ENCODE measurements at regions not wholly inside any gene's neighbourhood (a gene's known extent, or its start where the extent isn't known, plus 50 kb on each side); places are given as distances from the start of the nearest gene placed in this dataset.

DNA sequence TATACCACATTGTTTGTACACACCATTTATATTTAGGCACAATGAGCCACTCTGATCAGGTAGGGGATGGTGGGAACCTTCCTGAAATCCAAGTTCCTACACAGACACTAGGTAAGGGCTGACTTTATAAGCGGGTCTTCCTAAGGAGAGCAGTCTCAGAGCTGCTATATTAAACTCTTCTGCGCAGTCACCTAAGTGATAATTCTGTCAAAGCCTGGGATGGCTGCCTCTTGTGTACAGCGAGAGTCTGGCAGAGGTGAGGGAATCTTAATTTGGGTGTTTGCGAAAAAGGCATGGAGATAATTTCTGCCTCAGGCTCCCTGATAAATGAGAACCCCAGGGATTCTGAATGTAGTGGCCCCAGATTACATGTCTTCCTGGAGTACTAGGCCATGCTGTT lies 113.1 kb downstream of the EDEM1 start:
- 80% methylated on average over 4 of the region's 4 CpGs for WGBS (ENCODE audit: low lambda C conversion rate)
- Histone ChIP-seq H3K36me3 (replicated peaks in 1 of 2; ENCODE audit: control insufficient read depth in 1 of 2, insufficient read depth in 2 of 2, low read length in 2 of 2) (no peaks in the 10 kb centered on the region), H3K4me1 (ENCODE audit: insufficient read depth, low read length) (0 out of 2 replicates have a peak, but pooled peaks cover 7% of the 10 kb centered on the region), H4K20me1 (ENCODE audit: insufficient read depth, low read length) (no peaks in the 10 kb centered on the region), H3K4me2 (ENCODE audit: low read depth, low read length) (no peak overlapping the region), H3K79me2 (ENCODE audit: insufficient read depth, low read length) (no peaks in the 10 kb centered on the region), H3K9ac (ENCODE audit: insufficient read depth, low read depth, low read length) (no peak overlapping the region), H3K27me3 (ENCODE audit: control insufficient read depth in 1 of 2, insufficient read depth in 2 of 2, low read length in 2 of 2) (0 out of 5 replicates have a peak, but pooled peaks cover 0 to 3% of the 10 kb centered on the region in 2 experiments), H2AFZ (ENCODE audit: low read length) (no peak overlapping the region), H3K27ac (ENCODE audit: extremely low read length, insufficient read depth, low read length) (no peak overlapping the region), H3K4me3 (replicated peaks in 1 of 3; ENCODE audit: insufficient read depth in 1 of 3, low read depth in 2 of 3, low read length in 3 of 3) (no peak overlapping the region), H3K9me3 (ENCODE audit: low read length) (no peaks in the 10 kb centered on the region)
- no peak for ATAC-seq
- intact Hi-C loops (cut with micrococcal nuclease; ENCODE audit: unreplicated experiment), result loop anchor here (10.0 kb wide), 1 partner anchor 434 kb away; no protein-coding TSS in a partner anchor
- in situ Hi-C loops (cut with HindIII; ENCODE audit: extremely low pct_ligation_motif_present, low pct_unique_long_range_greater_than_20kb), result no loop called here
- BruUV-seq (replicated peaks), result no TSS peak
- POLR2A ChIA-PET, result no interaction called here
- TF ChIP-seq SAFB2 (CRISPR knock-in tag; IDR thresholded peaks at IDR 0.05; ENCODE audit: borderline replicate concordance, low read depth) (no peak), SMAD9 (CRISPR knock-in tag; IDR thresholded peaks at IDR 0.05) (no peak), RCOR2 (CRISPR knock-in tag; IDR thresholded peaks at IDR 0.05) (no peak), ZNF160 (CRISPR knock-in tag; IDR thresholded peaks at IDR 0.05) (no peak), MED13 (CRISPR knock-in tag; IDR thresholded peaks at IDR 0.05) (no peak), KAT8 (CRISPR knock-in tag; IDR thresholded peaks at IDR 0.05) (no peak), BHLHE40 (IDR thresholded peaks at IDR 0.05; ENCODE audit: low read length) (no peak), ZNF546 (CRISPR knock-in tag; conservative IDR thresholded peaks at IDR 0.05) (no peak), ZNF138 (CRISPR knock-in tag; IDR thresholded peaks at IDR 0.05; ENCODE audit: low read depth) (no peak), MEF2D (CRISPR knock-in tag; IDR thresholded peaks at IDR 0.05) (no peak), ZNF776 (CRISPR knock-in tag; IDR thresholded peaks at IDR 0.05) (no peak), PITX1 (CRISPR knock-in tag; IDR thresholded peaks at IDR 0.05) (no peak), ZNF891 (CRISPR knock-in tag; IDR thresholded peaks at IDR 0.05) (no peak)
- TF ChIP-seq, protein P1, sequence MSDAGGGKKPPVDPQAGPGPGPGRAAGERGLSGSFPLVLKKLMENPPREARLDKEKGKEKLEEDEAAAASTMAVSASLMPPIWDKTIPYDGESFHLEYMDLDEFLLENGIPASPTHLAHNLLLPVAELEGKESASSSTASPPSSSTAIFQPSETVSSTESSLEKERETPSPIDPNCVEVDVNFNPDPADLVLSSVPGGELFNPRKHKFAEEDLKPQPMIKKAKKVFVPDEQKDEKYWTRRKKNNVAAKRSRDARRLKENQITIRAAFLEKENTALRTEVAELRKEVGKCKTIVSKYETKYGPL (CRISPR knock-in tag; IDR thresholded peaks at IDR 0.05), result no peak
- TF ChIP-seq, protein P2, sequence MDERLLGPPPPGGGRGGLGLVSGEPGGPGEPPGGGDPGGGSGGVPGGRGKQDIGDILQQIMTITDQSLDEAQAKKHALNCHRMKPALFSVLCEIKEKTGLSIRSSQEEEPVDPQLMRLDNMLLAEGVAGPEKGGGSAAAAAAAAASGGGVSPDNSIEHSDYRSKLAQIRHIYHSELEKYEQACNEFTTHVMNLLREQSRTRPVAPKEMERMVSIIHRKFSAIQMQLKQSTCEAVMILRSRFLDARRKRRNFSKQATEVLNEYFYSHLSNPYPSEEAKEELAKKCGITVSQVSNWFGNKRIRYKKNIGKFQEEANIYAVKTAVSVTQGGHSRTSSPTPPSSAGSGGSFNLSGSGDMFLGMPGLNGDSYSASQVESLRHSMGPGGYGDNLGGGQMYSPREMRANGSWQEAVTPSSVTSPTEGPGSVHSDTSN (CRISPR knock-in tag; IDR thresholded peaks at IDR 0.05), result no peak
- TF ChIP-seq, protein P3, sequence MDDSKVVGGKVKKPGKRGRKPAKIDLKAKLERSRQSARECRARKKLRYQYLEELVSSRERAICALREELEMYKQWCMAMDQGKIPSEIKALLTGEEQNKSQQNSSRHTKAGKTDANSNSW (CRISPR knock-in tag; IDR thresholded peaks at IDR 0.05; ENCODE audit: borderline replicate concordance), result no peak
- TF ChIP-seq, protein P4, sequence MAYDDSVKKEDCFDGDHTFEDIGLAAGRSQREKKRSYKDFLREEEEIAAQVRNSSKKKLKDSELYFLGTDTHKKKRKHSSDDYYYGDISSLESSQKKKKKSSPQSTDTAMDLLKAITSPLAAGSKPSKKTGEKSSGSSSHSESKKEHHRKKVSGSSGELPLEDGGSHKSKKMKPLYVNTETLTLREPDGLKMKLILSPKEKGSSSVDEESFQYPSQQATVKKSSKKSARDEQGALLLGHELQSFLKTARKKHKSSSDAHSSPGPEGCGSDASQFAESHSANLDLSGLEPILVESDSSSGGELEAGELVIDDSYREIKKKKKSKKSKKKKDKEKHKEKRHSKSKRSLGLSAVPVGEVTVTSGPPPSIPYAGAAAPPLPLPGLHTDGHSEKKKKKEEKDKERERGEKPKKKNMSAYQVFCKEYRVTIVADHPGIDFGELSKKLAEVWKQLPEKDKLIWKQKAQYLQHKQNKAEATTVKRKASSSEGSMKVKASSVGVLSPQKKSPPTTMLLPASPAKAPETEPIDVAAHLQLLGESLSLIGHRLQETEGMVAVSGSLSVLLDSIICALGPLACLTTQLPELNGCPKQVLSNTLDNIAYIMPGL (CRISPR knock-in tag; IDR thresholded peaks at IDR 0.05; ENCODE audit: borderline replicate concordance in 1 of 2, low read depth in 1 of 2), result no peak
- TF ChIP-seq, protein P5, sequence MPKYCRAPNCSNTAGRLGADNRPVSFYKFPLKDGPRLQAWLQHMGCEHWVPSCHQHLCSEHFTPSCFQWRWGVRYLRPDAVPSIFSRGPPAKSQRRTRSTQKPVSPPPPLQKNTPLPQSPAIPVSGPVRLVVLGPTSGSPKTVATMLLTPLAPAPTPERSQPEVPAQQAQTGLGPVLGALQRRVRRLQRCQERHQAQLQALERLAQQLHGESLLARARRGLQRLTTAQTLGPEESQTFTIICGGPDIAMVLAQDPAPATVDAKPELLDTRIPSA (CRISPR knock-in tag; IDR thresholded peaks at IDR 0.05; ENCODE audit: borderline replicate concordance), result no peak
- FAIRE-seq, result no peak
- CTCF ChIA-PET (ENCODE audit: low intra/inter-chr PET ratio, low total read pairs), result no interaction called here
- DNase-seq (ENCODE audit: low spot score), result no peak
